GM18873 (cell line): ENCODE measurements at regions not wholly inside any gene's neighbourhood (a gene's known extent, or its start where the extent isn't known, plus 50 kb on each side); places are given as distances from the start of the nearest gene placed in this dataset.
"Not testable (repeated sequence)": the region's sequence is repeated elsewhere in the genome, so short reads cannot be mapped to it uniquely, and the experiment has no call there.

Experiments used
- ATAC-seq: cut with Tn5 transposase; IDR thresholded peaks from one replicate; pipeline ENCODE4 v1.9.1; 2021; ENCODE audit warnings: mild to moderate bottlenecking, moderate library complexity, moderate number of reproducible peaks; ENCODE audit not compliant: unreplicated experiment, low FRiP score

GRCh38 chr4:9702019-9702418 lies 79.4 kb upstream of the DRD5 start:
- not testable (repeated sequence) for ATAC-seq

- ATAC-seq: not testable (repeated sequence)
Measured at GRCh38 chr4:9702696-9703095, 78.7 kb upstream of the DRD5 start.

GRCh38 chr4:9703391-9703790 lies 78.0 kb upstream of the DRD5 start:
- ATAC-seq: no peak

DNA sequence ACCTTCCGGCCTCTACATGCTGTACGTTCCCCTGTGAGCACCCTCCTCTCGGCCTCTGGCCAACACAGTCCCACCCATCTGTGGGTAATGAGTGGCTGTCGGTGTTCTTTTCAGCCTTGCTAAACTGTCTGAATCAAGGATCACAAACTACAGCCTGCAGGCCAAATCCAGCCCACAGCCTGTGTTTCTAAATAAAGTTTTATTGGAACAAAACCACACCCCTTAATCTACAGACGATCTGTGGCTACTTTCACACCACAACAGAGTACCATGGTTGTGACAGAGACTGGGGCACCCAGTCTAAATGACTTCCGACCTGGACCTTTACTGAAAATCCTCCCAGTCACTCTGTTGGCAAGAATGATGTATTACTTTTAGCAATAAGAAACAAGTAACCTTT lies 77.3 kb upstream of the DRD5 start:
- ATAC-seq: not testable (repeated sequence)

DNA sequence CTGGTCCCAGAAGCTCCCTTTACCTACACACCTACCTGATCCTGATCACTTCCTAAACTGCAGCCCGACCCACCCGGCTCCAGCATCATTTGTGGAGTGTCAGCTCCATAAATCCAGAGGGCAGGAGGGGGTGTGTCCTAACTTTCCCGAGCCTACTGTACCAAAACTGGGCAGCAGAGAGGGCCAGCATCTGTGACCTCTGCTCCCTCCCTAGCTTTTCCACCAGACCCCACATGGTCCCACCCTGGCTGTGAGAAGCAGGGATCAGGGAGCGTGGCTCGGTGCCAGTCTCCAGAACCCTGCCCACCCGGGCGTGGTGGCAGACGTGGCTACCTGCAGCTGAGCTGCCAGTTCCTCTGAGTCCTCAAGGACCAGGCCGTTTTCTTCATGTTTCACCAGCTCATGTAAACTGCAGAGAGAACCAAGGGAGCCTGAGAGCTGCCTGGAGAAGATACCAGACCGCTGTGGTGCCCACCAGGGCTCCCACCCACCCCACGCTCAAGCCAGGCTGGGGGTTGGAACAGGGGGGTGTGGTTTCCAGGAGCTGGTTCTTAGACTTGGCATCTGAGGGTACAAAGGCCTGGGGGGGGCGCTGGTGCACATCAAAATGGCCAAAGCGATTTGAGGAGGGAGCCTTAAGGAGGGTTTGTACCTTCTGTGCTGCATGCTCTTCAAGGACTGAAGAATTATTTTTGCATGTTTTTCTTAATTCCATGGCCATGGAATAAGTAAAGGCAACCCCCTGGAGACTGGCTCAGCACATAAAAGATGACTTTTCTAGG lies 76.7 kb upstream of the DRD5 start:
- no peak for ATAC-seq

DNA sequence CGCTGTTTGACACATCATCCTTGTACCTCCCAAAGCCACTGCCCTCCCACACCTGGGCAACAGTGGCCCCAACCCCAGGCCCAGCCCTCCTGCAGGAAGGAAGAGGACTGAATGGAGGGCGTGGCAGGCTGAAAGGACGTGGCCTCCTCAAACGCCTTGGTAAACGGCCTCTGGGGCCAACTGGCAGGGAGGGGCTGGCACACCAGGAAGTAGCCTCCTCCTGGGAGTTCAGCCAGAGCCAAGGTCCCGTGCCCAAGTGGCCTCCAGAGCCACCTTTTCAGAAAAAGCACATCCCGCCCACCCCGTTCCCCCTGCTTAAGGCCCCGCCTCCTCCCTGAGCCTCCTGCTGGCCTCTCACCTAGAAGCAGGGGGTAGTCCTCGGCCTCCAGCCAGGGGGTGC lies 74.2 kb upstream of the DRD5 start:
- ATAC-seq: not testable (repeated sequence)

- ATAC-seq: not testable (repeated sequence)
Measured at GRCh38 chr4:9707936-9708335, 73.5 kb upstream of the DRD5 start.

DNA sequence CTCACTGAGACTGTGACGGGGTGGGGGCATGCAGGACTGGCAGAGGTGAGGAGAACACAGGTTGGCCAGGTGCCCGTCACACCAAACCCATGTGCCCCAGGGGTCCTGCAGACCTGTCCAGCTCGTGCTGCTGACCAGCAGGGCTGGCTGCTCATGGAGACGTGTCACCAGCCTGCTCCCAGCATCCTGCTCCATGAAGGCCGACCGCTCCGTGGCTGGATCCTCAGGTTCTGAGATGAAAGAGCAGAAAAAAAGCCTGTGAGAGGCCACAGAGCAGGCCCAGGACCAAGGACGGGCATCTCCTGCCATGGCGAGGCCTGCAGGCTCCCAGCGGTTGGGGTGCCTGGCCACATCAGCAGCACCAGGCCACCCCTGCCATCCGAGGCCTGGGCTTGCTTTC lies 71.7 kb upstream of the DRD5 start:
- no peak for ATAC-seq

GRCh38 chr4:9715271-9715670 lies 66.2 kb upstream of the DRD5 start:
- ATAC-seq: not testable (repeated sequence)

- no peak for ATAC-seq
Measured at GRCh38 chr4:9716093-9716492, 65.3 kb upstream of the DRD5 start.

DNA sequence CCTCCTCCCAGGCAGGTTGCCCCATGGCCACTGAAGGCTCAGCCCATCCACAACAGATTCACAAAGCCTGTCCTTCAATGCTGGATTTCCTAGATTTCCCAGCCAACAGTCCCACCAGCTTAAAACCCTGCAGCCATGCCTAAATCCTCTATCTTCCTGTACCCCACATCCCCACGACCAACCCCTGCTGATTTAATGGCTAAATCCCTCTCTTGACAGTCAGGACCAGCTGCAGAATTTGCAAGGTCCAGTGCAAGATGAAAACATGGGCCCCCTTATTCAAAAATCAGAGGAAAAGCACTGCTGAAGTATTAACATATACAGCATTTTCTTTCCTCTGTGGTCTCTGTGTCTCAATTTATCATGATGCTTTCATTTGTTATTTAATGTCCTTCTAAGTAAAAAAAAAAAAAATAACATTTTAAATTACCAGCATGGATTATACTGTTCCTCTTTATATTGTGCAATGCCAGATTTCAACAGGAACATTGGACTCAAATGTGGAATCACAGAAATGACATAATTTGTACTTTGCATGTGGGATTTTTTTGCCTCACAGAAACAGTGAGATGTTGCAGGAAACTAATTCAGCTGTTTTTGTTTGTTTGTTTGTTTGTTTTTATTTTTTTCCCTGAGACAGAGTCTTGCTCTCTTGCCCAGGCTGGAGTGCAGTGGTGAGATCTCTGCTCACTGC lies 63.0 kb upstream of the DRD5 start:
- not testable (repeated sequence) for ATAC-seq

GRCh38 chr4:9722131-9722530 lies 59.3 kb upstream of the DRD5 start:
- not testable (repeated sequence) for ATAC-seq
